H1 (cell line): ENCODE measurements at regions not wholly inside any gene's neighbourhood (a gene's known extent, or its start where the extent isn't known, plus 50 kb on each side); places are given as distances from the start of the nearest gene placed in this dataset.

ENCODE experiments used
- CTCF ChIA-PET: fragments of 300-600 bp; sonication (Branson Sonifier 250); formaldehyde crosslinking; loops from one replicate; lab custom pipeline; 2021; ENCODE audit not compliant: partially characterized antibody; lab: Charles Lee
- POLR2A ChIA-PET: fragments of 300-600 bp; sonication (Branson Sonifier 250); formaldehyde crosslinking; loops from one replicate; lab custom pipeline; 2021; ENCODE audit warnings: inconsistent platforms; ENCODE audit not compliant: partially characterized antibody; lab: Charles Lee
- DNase-seq, 2 experiments: peaks; one replicate each; pipeline versions ENCODE4 v3.0.0 to v3.0.0-alpha.2; 2010 to 2022; ENCODE audit warnings: low spot score in 2 of 2, low read depth in 1 of 2, mixed read lengths in 1 of 2
- FAIRE-seq: peaks from 2 replicates; lab custom pipeline; 2011; peaks lifted over from hg19 to GRCh38; lab: Jason Lieb, UNC
- H2AFZ ChIP-seq: 2 replicates; pipeline ENCODE4 v1.8.1; 2012; ENCODE audit warnings: low read length, inconsistent platforms
- H2AK5ac ChIP-seq: 2 replicates; pipeline ENCODE4 v1.6.1; 2013; ENCODE audit warnings: low read depth, low read length
- H2BK120ac ChIP-seq: replicated peaks from 2 replicates; pipeline ENCODE3; 2013; ENCODE audit warnings: low read depth, low read length, inconsistent platforms
- H2BK12ac ChIP-seq: 2 replicates; pipeline ENCODE4 v1.6.1; 2013; ENCODE audit warnings: low read depth, low read length
- H2BK15ac ChIP-seq: 2 replicates; pipeline ENCODE4 v1.6.1; 2013; ENCODE audit warnings: low read length
- H2BK20ac ChIP-seq: 2 replicates; pipeline ENCODE4 v1.6.1; 2013; ENCODE audit warnings: low read length
- H2BK5ac ChIP-seq: 2 replicates; pipeline ENCODE4 v1.6.1; 2013; ENCODE audit warnings: low read depth, low read length
- H3K14ac ChIP-seq: 2 replicates; pipeline ENCODE4 v1.6.1; 2013; ENCODE audit warnings: inconsistent platforms; ENCODE audit not compliant: insufficient read length
- H3K18ac ChIP-seq: 2 replicates; pipeline ENCODE4 v1.6.1; 2013; ENCODE audit warnings: low read length; ENCODE audit errors: extremely low read depth
- H3K23ac ChIP-seq: 2 replicates; pipeline ENCODE4 v1.6.1; 2013; ENCODE audit warnings: inconsistent platforms; ENCODE audit not compliant: insufficient read length
- H3K23me2 ChIP-seq: 2 replicates; pipeline ENCODE4 v1.6.1; 2013; ENCODE audit warnings: low read depth, low read length
- H3K27ac ChIP-seq: 2 replicates; pipeline ENCODE4 v1.6.1; 2011; ENCODE audit warnings: low read depth, low read length, inconsistent platforms
- H3K27me3 ChIP-seq, 4 experiments: replicated peaks in 1 of 4; 1 replicate in 1 of 4; 2 replicates in 3 of 4; pipeline versions ENCODE4 v1.6.1 to v1.8.1; 2011 to 2013; ENCODE audit warnings: low read length in 3 of 4, mild to moderate bottlenecking in 3 of 4, inconsistent platforms in 2 of 4, mixed read lengths in 2 of 4, moderate library complexity in 1 of 4; ENCODE audit not compliant: control insufficient read depth in 3 of 4, insufficient read depth in 3 of 4; ENCODE audit errors: extremely low read depth in 1 of 4
- H3K36me3 ChIP-seq, 4 experiments: 2 replicates each; pipeline versions ENCODE4 v1.6.1 to v1.8.1; 2011 to 2013; ENCODE audit warnings: mild to moderate bottlenecking in 4 of 4, low read length in 3 of 4, moderate library complexity in 2 of 4, control low read depth in 1 of 4, inconsistent platforms in 1 of 4; ENCODE audit not compliant: insufficient read depth in 4 of 4, control insufficient read depth in 2 of 4
- H3K4ac ChIP-seq: replicated peaks from 2 replicates; pipeline ENCODE3; 2013; ENCODE audit warnings: low read length, low read depth, mixed read lengths, inconsistent platforms; ENCODE audit not compliant: insufficient read length
- H3K4me1 ChIP-seq, 4 experiments: replicated peaks in 1 of 4; 1 replicate in 1 of 4; 2 replicates in 3 of 4; pipeline versions ENCODE4 v1.6.1 to v1.8.1; 2011 to 2013; ENCODE audit warnings: low read length in 3 of 4, inconsistent platforms in 2 of 4, mixed read lengths in 1 of 4; ENCODE audit not compliant: insufficient read depth in 4 of 4, control insufficient read depth in 3 of 4
- H3K4me2 ChIP-seq, 2 experiments: 2 replicates each; pipeline versions ENCODE4 v1.6.1 to v1.8.1; 2011 to 2013; ENCODE audit warnings: low read depth in 2 of 2, low read length in 2 of 2, control low read depth in 1 of 2, inconsistent platforms in 1 of 2, mild to moderate bottlenecking in 1 of 2; ENCODE audit not compliant: insufficient read depth in 1 of 2
- H3K4me3 ChIP-seq, 4 experiments: fragments of 200-600, 300-600 bp in 1 of 4; sonication (generic), shearing (Covaris generic), sonication (Bioruptor Twin) in 1 of 4; 2 replicates each; pipeline versions ENCODE4 v1.5.1 to v1.8.1; 2011 to 2016; ENCODE audit warnings: low read length in 4 of 4, low read depth in 3 of 4, control low read depth in 2 of 4, inconsistent platforms in 2 of 4, mild to moderate bottlenecking in 2 of 4, mixed read lengths in 1 of 4, moderate library complexity in 1 of 4; ENCODE audit not compliant: insufficient read depth in 2 of 4; ENCODE audit errors: extremely low read depth in 1 of 4
- H3K56ac ChIP-seq: replicated peaks from 2 replicates; pipeline ENCODE3; 2013; ENCODE audit warnings: low read depth, mild to moderate bottlenecking, mixed read lengths, low read length, inconsistent platforms; ENCODE audit not compliant: insufficient read length
- H3K79me1 ChIP-seq: 2 replicates; pipeline ENCODE4 v1.6.1; 2013; ENCODE audit warnings: low read depth, low read length, control low read depth
- H3K79me2 ChIP-seq, 2 experiments: 2 replicates each; pipeline versions ENCODE4 v1.6.1 to v1.8.1; 2012 to 2013; ENCODE audit warnings: low read length in 2 of 2, mild to moderate bottlenecking in 2 of 2, inconsistent platforms in 1 of 2; ENCODE audit not compliant: insufficient read depth in 2 of 2, control insufficient read depth in 1 of 2
- H3K9ac ChIP-seq, 4 experiments: replicated peaks in 1 of 4; 1 replicate in 1 of 4; 2 replicates in 3 of 4; pipeline versions ENCODE4 v1.6.1 to v1.8.1; 2011 to 2013; ENCODE audit warnings: low read depth in 3 of 4, low read length in 3 of 4, control low read depth in 2 of 4, mild to moderate bottlenecking in 2 of 4, moderate library complexity in 2 of 4, inconsistent platforms in 1 of 4; ENCODE audit errors: extremely low read depth in 1 of 4
- H3K9me3 ChIP-seq, 2 experiments: 2 replicates each; pipeline versions ENCODE4 v1.6.1 to v1.8.1; 2012 to 2013; ENCODE audit warnings: mild to moderate bottlenecking in 2 of 2, moderate library complexity in 2 of 2, control low read depth in 1 of 2, inconsistent platforms in 1 of 2, low read depth in 1 of 2, low read length in 1 of 2, mixed read lengths in 1 of 2; ENCODE audit not compliant: insufficient read depth in 2 of 2
- H4K20me1 ChIP-seq, 2 experiments: replicated peaks in 1 of 2; 2 replicates each; pipeline versions ENCODE3 to v1.8.1; 2011 to 2013; ENCODE audit warnings: inconsistent platforms in 2 of 2, low read length in 2 of 2, mild to moderate bottlenecking in 1 of 2; ENCODE audit not compliant: insufficient read depth in 2 of 2, control insufficient read depth in 1 of 2
- H4K5ac ChIP-seq: 2 replicates; pipeline ENCODE4 v1.6.1; 2013; ENCODE audit warnings: low read length, low read depth, mixed read lengths, inconsistent platforms; ENCODE audit not compliant: insufficient read length
- H4K8ac ChIP-seq: 2 replicates; pipeline ENCODE4 v1.8.0; 2013; ENCODE audit warnings: mild to moderate bottlenecking, moderate library complexity, low read length, inconsistent platforms; ENCODE audit not compliant: insufficient read depth; ENCODE audit errors: extremely low read depth
- H4K91ac ChIP-seq: replicated peaks from 2 replicates; pipeline ENCODE3; 2013; ENCODE audit warnings: low read length, mixed read lengths, inconsistent platforms; ENCODE audit not compliant: insufficient read length
- CREB1 ChIP-seq: IDR thresholded peaks from 2 replicates; pipeline ENCODE4 v1.6.1; 2012; ENCODE audit warnings: inconsistent platforms
- FOSL1 ChIP-seq: IDR thresholded peaks from 2 replicates; pipeline ENCODE4 v1.6.1; 2011; ENCODE audit warnings: mild to moderate bottlenecking, low read depth, low read length, moderate library complexity; ENCODE audit not compliant: insufficient read depth
- JUN ChIP-seq: IDR thresholded peaks from 2 replicates; pipeline ENCODE4 v1.6.1; 2011; ENCODE audit warnings: low read depth, mild to moderate bottlenecking, improper control_type of control experiment, low read length
- NANOG ChIP-seq: IDR thresholded peaks from 2 replicates; pipeline ENCODE4 v1.6.1; 2011; ENCODE audit warnings: low read length, low read depth, mild to moderate bottlenecking, inconsistent platforms; ENCODE audit not compliant: insufficient read depth, poor library complexity, severe bottlenecking
- POU5F1 ChIP-seq: IDR thresholded peaks from 2 replicates; pipeline ENCODE4 v1.6.1; 2011; ENCODE audit warnings: low read depth, mild to moderate bottlenecking, low read length, moderate library complexity
- RFX5 ChIP-seq: IDR thresholded peaks from 2 replicates; pipeline ENCODE4 v1.6.1; 2011; ENCODE audit warnings: low read depth, low read length, improper control_type of control experiment, borderline replicate concordance
- RXRA ChIP-seq: IDR thresholded peaks from 2 replicates; pipeline ENCODE4 v1.6.1; 2011; ENCODE audit warnings: low read depth, mild to moderate bottlenecking, low read length, moderate library complexity; ENCODE audit not compliant: insufficient read depth
- SIX5 ChIP-seq: IDR thresholded peaks from 2 replicates; pipeline ENCODE4 v1.6.1; 2011; ENCODE audit warnings: mild to moderate bottlenecking, low read depth, low read length
- SP1 ChIP-seq: IDR thresholded peaks from 2 replicates; pipeline ENCODE4 v1.6.1; 2011; ENCODE audit warnings: low read depth, low read length
- SP4 ChIP-seq: IDR thresholded peaks from 2 replicates; pipeline ENCODE4 v1.6.1; 2012; ENCODE audit warnings: low read length, inconsistent platforms
- SRF ChIP-seq: IDR thresholded peaks from 2 replicates; pipeline ENCODE4 v1.6.1; 2011; ENCODE audit warnings: mild to moderate bottlenecking, low read depth, low read length, moderate library complexity
- TBP ChIP-seq: IDR thresholded peaks from 2 replicates; pipeline ENCODE4 v1.6.1; 2011; ENCODE audit warnings: low read depth, low read length, improper control_type of control experiment
- TCF12 ChIP-seq: IDR thresholded peaks from 2 replicates; pipeline ENCODE4 v1.6.1; 2011; ENCODE audit warnings: low read depth, mild to moderate bottlenecking, low read length
- YY1 ChIP-seq: IDR thresholded peaks from 2 replicates; pipeline ENCODE4 v1.6.1; 2011; ENCODE audit warnings: low read depth, mild to moderate bottlenecking, low read length
- TF ChIP-seq, protein P1 (sequence below): IDR thresholded peaks from 2 replicates; pipeline ENCODE4 v1.6.1; 2012; ENCODE audit warnings: low read length, inconsistent platforms

DNA sequence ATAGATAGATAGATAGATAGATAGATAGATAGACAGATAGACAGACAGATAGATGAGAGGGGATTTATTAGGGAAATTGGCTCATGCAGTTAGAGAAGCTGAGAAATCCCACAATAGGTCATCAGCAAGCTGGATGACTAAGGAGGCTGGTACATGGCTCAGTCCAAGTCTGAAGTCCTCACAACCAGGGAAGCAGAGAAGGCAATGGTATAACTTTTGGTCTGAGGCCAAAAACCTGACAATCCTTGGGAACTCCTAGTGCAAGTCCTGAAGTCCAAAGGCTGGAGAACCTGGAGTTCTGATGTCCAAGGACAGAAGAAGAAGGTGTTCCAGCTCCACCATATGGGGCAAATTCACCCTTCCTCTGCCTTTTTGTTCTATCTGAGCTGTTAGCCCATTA lies 517.6 kb upstream of the ATP2B1 start:
- H3K36me3 ChIP-seq, result no peaks in the 10 kb centered on the region
- H3K4me1 ChIP-seq, result peaks cover 0 to 3% (median 0%) of the 10 kb centered on the region in 4 experiments; a peak in 1 of 7 replicates
- no peak overlapping the region for H4K91ac ChIP-seq
- no peak overlapping the region for H3K56ac ChIP-seq
- H3K9ac ChIP-seq, result no peak overlapping the region
- H3K79me1 ChIP-seq, result no peaks in the 10 kb centered on the region
- no peak overlapping the region for H3K27ac ChIP-seq
- no peak overlapping the region for H3K18ac ChIP-seq
- no peak for DNase-seq
- no peaks in the 10 kb centered on the region for H4K20me1 ChIP-seq
- no peak overlapping the region for H3K4me3 ChIP-seq
- H2BK12ac ChIP-seq, result no peak overlapping the region
- H3K79me2 ChIP-seq, result no peaks in the 10 kb centered on the region
- no peak overlapping the region for H2AFZ ChIP-seq
- no peak overlapping the region for H2BK5ac ChIP-seq
- H3K4me2 ChIP-seq, result no peak overlapping the region
- H3K23me2 ChIP-seq, result no peaks in the 10 kb centered on the region
- H2BK15ac ChIP-seq, result no peak overlapping the region
- H2AK5ac ChIP-seq, result no peak overlapping the region
- no peak overlapping the region for H4K5ac ChIP-seq
- FAIRE-seq, result no peak
- H4K8ac ChIP-seq, result no peak overlapping the region
- POLR2A ChIA-PET, result no interaction called here
- no peak overlapping the region for H3K23ac ChIP-seq
- CTCF ChIA-PET, result interaction anchor here (0.7 kb wide), 1 partner anchor 1078 kb away, joined by 3 read pairs; no protein-coding TSS in a partner anchor
- no peaks in the 10 kb centered on the region for H3K9me3 ChIP-seq
- no peak overlapping the region for H2BK120ac ChIP-seq
- H3K27me3 ChIP-seq, result no peaks in the 10 kb centered on the region
- H3K4ac ChIP-seq, result no peak overlapping the region
- no peak overlapping the region for H2BK20ac ChIP-seq
- no peak overlapping the region for H3K14ac ChIP-seq
- TF ChIP-seq, protein P1, sequence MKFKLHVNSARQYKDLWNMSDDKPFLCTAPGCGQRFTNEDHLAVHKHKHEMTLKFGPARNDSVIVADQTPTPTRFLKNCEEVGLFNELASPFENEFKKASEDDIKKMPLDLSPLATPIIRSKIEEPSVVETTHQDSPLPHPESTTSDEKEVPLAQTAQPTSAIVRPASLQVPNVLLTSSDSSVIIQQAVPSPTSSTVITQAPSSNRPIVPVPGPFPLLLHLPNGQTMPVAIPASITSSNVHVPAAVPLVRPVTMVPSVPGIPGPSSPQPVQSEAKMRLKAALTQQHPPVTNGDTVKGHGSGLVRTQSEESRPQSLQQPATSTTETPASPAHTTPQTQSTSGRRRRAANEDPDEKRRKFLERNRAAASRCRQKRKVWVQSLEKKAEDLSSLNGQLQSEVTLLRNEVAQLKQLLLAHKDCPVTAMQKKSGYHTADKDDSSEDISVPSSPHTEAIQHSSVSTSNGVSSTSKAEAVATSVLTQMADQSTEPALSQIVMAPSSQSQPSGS, result no peak
- TF ChIP-seq POU5F1 (no peak), NANOG (no peak), TCF12 (no peak), CREB1 (no peak), SP1 (no peak), RXRA (no peak), TBP (no peak), SP4 (no peak), SRF (no peak), JUN (no peak), YY1 (no peak), RFX5 (no peak), SIX5 (no peak), FOSL1 (no peak)
